Activated naive CD4-positive, alpha-beta T cell treated with anti-CD3 and anti-CD28 coated beads, Interleukin-2, amount 50 U/mL, for 72 hours (primary cell): ENCODE measurements at regions not wholly inside any gene's neighbourhood (a gene's known extent, or its start where the extent isn't known, plus 50 kb on each side); places are given as distances from the start of the nearest gene placed in this dataset.

Source experiments
- ATAC-seq, 2 donors: fragments of 150-1000 bp; cut with Tn5 transposase; 2 replicates each; pipeline ENCODE4 v1.10.0; 2021; ENCODE audit warnings: mild to moderate bottlenecking in 2 of 2, moderate library complexity in 2 of 2
- DNase-seq, 2 donors: peaks; one replicate each; pipeline ENCODE4 v3.0.0; 2021 to 2022; ENCODE audit warnings: low spot score in 2 of 2
- H3K27ac Mint-ChIP-seq, 2 donors: one replicate each; pipeline ENCODE4 v1.8.0; 2022; ENCODE audit warnings: mild to moderate bottlenecking in 2 of 2, mixed read lengths in 2 of 2
- H3K36me3 Mint-ChIP-seq, 2 donors: one replicate each; pipeline ENCODE4 v1.8.0; 2022; ENCODE audit warnings: mixed read lengths in 2 of 2
- H3K9me3 Mint-ChIP-seq, 2 donors: one replicate each; pipeline ENCODE4 v1.8.0; 2022; ENCODE audit warnings: mixed read lengths in 2 of 2

DNA sequence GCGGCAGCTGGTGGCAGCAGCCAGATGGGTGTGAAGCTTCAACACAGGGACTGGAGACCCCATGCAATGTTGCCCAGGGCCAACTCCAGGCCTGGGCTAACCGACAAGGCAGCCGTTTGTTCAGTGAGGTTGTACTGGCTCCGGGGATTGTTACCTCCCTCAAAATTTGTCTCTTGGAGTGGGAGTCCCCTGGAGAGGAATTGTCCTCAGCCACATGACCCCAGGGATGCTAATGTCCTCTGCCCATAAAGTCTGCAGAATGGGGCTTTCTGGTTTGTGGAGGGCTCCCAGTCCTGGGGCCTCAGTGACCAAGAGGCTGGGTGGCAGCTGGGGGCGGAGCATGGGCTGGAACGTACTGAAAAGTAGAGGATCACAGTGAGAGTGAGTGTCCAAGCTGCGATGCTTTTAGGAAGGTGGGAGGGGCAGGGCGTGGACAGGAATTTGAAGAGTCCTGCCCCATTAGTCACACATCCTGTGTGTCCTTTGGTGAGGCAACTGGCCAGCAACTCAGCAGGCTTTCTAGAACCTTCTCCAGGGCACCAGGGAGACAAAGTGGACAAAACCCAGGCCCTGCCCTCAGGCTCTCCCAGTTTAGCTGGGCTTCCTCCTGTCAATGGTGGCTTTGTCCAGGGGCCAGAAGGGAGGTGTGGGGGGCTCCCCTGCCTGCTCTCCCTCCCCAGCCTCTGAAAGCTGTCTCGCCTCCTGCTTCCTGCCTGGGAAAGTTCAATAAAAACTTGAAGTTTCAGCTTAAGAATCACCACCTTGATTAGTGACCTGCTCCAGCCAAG, 114.0 kb downstream of the NSG2 start:
- peaks cover 19 to 23% of the 10 kb centered on the region in 2 donors for H3K9me3 Mint-ChIP-seq
- no peak for ATAC-seq
- DNase-seq = no peak
- H3K36me3 Mint-ChIP-seq = peaks cover 6 to 18% of the 10 kb centered on the region in 2 donors
- no peak overlapping the region for H3K27ac Mint-ChIP-seq

DNA sequence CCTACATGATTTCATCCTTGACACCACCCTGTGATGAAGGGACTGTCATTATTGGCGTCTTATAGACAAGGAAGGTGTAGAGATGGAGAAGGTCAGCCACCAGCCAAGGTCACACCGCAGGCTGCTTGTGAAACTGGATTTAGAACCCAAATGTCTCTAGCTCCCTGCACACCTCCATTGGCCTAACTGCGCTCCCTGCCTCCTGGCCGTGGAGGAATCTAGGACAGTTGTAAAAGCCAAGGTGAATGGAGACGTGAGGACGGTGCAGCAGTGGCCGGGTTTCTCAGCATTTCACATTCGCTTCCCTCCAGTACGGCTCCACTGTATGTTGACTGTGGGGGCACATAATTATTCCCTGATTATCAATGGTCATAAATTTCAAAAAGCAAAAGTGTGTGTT, 119.9 kb downstream of the NSG2 start:
- no peak for DNase-seq
- Mint-ChIP-seq H3K36me3 (no peaks in the 10 kb centered on the region), H3K9me3 (peaks cover 6 to 14% of the 10 kb centered on the region in 2 donors), H3K27ac (no peak overlapping the region)
- no peak for ATAC-seq

DNA sequence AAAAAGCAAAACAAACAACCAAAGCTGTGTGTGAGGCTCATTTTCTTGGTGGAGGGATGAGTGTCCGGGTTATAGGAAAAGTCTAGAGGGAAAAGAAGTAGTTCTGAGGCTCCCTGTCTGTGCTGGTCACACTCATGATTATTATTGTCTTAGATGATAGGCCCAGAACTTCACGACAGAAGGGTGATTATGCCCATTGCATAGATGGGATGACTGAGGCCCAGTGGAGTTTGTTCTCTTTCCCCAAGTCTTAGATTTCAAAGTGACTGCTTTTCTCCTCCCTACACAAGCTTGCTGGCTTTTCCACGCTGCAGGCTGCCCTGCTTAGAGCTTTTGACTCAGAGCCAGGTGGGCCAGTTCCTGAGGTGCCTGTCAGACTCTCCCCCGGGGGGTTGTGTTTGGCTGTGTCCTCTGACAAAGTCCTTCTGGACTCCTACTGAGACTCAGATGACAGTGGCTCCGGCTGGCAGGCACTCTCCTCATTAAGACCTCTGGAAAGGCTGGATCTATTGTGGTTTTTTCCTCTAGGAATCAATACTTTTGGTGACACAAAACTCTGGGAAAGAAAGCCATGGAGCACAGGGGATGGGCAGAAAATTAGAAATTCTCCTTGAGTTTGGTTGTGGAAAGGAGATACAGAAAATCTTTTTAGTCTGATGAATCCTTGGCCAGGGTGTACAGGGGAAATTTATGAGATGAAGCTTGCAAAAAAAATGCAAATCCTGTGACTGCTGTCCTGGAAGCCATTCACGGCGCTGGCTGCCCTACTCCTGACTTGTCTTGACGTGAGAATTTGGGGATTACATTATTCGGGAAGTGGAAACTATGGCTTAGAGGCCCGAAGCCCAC, 120.9 kb downstream of the NSG2 start:
- Mint-ChIP-seq H3K27ac (no peak overlapping the region), H3K9me3 (peaks cover 6 to 14% of the 10 kb centered on the region in 2 donors), H3K36me3 (no peaks in the 10 kb centered on the region)
- ATAC-seq = no peak
- DNase-seq = no peak

DNA sequence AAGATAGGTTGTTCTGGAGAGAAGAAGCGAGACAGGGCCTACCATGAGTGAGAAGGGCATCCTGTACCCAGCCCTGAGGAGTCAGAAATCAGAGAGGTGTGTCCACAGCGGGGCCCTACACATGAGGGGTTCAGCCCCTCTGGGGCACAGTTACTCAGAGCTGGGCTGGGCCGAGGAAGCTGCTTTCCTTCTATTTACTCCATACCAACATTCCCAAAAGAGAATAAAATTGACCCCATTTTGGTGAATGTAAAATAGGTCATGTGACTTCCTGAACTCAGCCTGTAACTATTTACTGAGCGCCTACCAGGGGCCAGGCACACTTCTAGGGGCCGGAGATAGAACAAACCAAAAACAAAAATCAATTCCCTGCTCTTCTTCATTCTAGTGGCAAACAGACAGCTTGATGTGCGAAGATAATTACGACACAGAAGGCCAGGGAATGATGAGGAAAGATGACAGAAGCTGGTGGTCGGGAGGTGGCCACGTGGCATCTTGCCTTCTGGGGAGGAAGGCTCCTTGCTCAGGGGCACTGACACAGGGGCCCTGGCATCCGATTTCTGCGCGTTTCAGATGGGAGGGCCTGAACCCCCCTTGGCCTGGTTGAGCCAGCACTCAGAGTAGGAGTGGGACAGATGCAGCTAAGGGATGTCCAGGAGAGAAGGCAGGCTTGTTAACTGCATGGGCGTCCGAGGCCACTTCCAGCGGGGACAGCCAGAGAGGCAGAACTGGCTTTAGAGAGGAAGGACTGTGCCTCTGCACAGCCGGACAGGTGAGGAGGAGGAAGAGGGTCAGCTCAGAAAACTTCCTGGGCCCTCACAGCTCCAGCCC, 121.8 kb downstream of the NSG2 start:
- no peak overlapping the region for H3K27ac Mint-ChIP-seq
- ATAC-seq = peak; percentile 21 to 22
- no peaks in the 10 kb centered on the region for H3K36me3 Mint-ChIP-seq
- H3K9me3 Mint-ChIP-seq = peaks cover 6 to 14% of the 10 kb centered on the region in 2 donors
- DNase-seq = no peak

DNA sequence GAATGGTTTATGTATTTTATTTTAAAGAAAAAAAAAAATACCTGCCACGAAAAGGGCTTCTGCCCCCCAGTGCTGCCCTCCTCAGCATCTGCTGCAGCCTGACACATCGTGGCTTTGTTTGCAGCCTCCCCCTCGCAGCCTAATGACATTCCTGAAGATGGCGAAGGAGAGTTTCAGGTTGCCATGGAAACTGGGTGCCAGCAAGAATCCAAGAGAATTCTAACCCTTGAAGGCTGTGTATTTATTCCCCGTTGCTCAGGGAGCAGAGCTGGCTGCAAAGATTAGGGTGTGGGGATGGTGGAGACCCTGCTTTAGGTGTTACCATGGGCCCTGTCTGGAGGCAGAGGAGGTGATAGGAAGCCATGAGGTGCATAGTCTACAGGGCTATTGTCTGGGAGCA, 126.6 kb downstream of the NSG2 start:
- Mint-ChIP-seq H3K36me3 (no peaks in the 10 kb centered on the region), H3K27ac (no peak overlapping the region), H3K9me3 (peaks cover 0 to 4% of the 10 kb centered on the region in 2 donors)
- DNase-seq (no peak), ATAC-seq (no peak)

DNA sequence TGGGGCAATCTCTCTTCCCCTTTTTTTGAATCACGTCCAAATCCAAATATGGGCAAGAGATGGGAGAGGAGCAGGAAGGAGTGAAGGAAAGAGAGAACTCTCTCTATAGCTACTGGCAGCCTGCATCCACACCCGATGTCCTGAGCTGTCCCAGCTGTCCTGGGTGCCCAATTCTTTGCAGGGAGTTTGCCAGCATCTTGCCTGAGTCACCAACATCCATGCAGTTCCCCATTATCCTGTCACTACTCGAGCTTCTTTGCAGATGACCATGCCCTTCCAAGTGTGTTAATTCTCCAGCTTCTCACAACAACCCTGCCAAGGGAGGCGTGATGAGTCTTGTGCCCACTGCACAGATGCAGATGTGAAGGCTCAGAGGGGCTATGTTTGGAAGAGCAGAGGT, 127.1 kb downstream of the NSG2 start:
- DNase-seq (no peak), ATAC-seq (no peak)
- Mint-ChIP-seq H3K36me3 (peaks cover 0 to 3% of the 10 kb centered on the region in 2 donors), H3K9me3 (peaks cover 0 to 4% of the 10 kb centered on the region in 2 donors), H3K27ac (no peak overlapping the region)

DNA sequence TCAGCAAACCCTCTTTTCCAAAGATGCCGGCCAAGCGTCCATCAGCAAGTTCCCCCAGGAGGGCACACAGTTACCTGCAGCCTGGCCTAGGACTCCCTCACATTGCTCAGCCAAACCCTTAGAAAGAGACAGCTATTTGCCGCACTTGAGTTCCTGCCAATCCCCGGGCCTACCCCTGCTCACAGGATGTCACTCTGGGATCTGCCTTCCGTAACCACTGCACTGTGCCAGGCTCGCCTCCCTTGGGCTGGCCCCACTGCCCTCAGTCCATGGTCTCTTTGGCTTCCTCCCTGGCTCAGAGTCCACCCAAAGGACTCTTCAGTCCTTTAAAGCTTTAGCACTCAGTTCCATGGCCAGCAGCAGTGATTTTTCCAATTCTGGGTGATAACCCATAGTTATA, 128.3 kb downstream of the NSG2 start:
- peaks cover 0 to 4% of the 10 kb centered on the region in 2 donors for H3K36me3 Mint-ChIP-seq
- DNase-seq (no peak), ATAC-seq (no peak)
- H3K9me3 Mint-ChIP-seq = peaks cover 0 to 4% of the 10 kb centered on the region in 2 donors
- H3K27ac Mint-ChIP-seq = no peak overlapping the region

DNA sequence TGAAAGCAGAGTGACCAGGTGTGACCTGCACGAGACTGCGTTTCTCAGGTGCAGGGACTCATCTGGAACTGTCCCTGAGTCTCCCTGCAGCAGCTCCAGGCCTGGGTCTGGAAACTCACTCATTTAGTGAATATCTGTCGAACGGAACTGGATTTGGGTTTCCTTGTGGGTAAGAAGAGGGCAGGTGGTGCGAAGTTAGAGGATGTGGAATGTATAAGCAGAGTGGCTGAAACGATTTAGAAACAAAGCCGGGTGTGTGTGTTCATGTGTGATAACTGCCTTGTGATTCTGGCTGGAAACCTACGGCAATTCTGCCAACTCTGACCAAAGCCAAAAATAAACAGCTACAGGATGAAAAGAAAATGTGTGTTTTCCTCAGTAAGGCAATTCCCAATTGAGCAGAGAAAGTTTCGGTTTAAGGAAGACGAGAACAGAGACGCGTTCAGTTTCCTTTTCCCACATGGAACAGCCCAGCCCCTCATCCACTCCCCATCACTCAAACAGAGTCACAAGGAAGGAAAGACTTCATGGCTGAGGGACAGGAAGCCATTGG, 130.3 kb downstream of the NSG2 start:
- H3K9me3 Mint-ChIP-seq = no peaks in the 10 kb centered on the region
- no peak overlapping the region for H3K27ac Mint-ChIP-seq
- DNase-seq (no peak), ATAC-seq (no peak)
- peaks cover 0 to 4% of the 10 kb centered on the region in 2 donors for H3K36me3 Mint-ChIP-seq

DNA sequence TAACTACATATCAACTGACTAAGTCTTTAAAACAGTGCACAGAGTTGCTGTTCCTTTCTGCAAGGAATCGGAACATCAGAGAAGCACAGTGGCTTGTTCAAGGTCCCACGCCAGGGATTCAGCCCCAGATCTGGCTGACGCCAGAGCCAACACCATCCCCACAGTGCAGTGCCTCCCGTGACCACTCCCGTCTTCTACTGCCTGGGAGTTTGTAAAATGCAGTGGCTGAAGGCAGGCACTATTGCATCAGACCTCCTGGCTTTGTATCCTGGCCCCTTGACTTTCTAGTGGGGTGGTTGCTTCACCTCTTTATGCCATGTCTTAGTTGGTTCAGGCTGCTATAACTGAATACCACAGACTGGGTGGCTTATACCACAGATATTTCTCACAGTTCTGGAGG, 131.0 kb downstream of the NSG2 start:
- ATAC-seq = no peak
- Mint-ChIP-seq H3K36me3 (peaks cover 0 to 4% of the 10 kb centered on the region in 2 donors), H3K27ac (no peak overlapping the region), H3K9me3 (peaks cover 0 to 3% of the 10 kb centered on the region in 2 donors)
- DNase-seq = no peak

DNA sequence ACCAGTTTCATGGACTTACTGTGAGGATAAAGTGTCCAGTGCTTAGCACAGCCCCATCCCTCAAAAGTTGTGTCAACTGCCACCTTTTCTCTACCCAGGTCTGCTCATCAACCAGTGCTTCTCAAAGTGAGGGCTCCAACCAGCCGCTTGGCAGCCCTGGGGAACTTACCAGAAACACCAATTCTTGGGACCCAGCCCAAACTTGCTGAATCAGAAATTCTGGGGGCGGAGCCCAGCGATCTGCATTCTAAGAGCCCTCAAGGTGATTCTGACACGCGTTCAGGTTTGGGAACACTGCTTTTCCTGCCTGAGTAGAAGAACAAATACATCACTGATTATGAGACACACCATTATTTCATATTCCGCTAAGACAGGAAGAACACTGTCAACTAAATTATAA, 132.0 kb downstream of the NSG2 start:
- no peak for DNase-seq
- Mint-ChIP-seq H3K36me3 (peaks cover 0 to 4% of the 10 kb centered on the region in 2 donors), H3K9me3 (peaks cover 0 to 3% of the 10 kb centered on the region in 2 donors), H3K27ac (no peak overlapping the region)
- no peak for ATAC-seq

DNA sequence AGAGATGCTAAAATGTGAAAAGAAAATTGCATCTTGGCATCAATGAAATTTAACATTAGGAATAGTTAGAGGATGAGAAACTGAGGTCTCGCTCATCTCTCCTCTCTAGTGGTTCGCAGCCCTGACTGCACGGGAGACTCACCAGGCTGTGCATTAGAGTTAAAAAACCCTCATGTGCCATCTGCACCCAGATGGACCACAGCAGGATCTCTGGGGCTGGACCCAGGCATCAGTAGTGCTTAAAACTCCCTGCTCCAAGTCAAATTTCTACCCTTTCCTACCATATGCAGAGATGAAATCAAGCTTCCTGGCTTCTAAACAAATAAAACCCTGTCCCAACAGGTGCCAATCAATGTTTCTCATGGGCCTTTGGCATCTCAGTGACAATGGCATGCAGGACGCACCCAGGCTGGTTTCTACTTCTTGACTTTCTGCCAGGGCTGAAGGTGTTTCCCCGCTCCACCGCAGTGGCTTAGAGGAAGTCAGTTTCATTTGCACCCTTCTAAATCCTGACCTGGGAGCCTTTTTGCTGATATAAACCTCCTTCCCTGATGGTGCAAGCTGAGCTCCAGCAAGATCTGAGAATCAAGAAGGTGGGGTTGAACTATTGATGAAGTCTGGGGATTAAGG, 132.6 kb downstream of the NSG2 start:
- ATAC-seq = no peak
- DNase-seq = no peak
- peaks cover 0 to 3% of the 10 kb centered on the region in 2 donors for H3K9me3 Mint-ChIP-seq
- no peak overlapping the region for H3K27ac Mint-ChIP-seq
- peaks cover 0 to 4% of the 10 kb centered on the region in 2 donors for H3K36me3 Mint-ChIP-seq

DNA sequence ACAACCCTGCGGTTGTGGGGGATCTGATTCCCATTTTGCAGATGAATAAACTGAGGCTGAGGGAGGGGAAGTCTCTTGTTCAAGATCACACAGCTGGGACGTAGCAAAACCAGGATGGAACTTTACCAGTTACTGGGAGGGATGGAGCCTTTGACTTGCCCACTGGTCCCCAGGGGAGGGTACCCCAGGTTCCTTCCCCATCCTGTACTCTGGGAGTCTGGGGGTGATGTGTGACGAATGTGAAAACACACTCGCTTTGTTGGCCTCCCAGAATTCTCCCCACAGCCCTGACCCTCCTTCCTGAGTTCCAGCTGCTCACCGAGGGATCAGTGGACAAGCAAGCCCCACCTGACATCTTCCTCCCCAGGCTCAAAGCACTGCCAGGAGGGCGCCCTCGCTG, 135.1 kb downstream of the NSG2 start:
- Mint-ChIP-seq H3K36me3 (peaks cover 0 to 4% of the 10 kb centered on the region in 2 donors), H3K27ac (no peak overlapping the region), H3K9me3 (peaks cover 0 to 3% of the 10 kb centered on the region in 2 donors)
- ATAC-seq (no peak), DNase-seq (no peak)

DNA sequence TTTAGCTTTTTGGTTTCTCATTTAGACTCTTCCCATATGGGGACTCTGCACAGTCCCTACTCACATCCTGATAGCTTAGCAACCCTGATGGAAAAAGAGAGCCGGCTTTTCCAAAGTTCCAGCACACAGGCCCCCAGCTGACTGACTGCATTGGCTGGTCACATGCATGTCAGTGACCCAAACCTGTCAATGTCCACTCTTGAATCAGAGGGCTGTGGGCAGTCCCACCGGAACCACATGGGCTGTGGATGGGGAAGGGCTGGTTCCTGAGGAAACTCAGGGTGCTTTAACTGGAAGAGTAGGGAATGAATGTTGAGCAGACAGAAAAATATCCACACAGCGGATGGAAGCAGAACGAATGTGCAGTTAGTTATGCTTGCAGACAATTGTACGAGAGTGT, 136.6 kb downstream of the NSG2 start:
- peaks cover 0 to 3% of the 10 kb centered on the region in 2 donors for H3K9me3 Mint-ChIP-seq
- ATAC-seq (no peak), DNase-seq (no peak)
- no peak overlapping the region for H3K27ac Mint-ChIP-seq
- H3K36me3 Mint-ChIP-seq = peaks cover 0 to 4% of the 10 kb centered on the region in 2 donors

DNA sequence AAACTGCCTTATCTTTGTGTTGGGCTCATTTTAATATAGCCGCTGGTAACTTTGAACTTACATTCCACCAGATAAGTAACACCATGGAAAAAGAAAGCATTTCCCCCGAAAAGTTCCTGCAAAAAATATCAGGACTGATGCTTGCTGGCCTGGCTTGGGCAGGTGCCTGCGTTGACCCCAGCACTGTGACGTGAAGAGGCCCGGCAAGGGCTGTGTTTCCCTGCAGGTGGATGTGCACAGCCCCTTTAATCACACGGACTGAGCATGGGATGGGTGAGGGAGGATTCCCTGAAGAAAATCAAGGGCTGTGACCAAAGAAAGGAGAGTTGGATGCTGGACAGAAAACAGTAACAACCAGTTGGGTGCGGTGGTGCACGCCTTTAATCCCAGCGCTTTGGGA, 138.2 kb downstream of the NSG2 start:
- no peak for ATAC-seq
- no peak overlapping the region for H3K27ac Mint-ChIP-seq
- no peaks in the 10 kb centered on the region for H3K36me3 Mint-ChIP-seq
- DNase-seq = no peak
- peaks cover 0 to 3% of the 10 kb centered on the region in 2 donors for H3K9me3 Mint-ChIP-seq

DNA sequence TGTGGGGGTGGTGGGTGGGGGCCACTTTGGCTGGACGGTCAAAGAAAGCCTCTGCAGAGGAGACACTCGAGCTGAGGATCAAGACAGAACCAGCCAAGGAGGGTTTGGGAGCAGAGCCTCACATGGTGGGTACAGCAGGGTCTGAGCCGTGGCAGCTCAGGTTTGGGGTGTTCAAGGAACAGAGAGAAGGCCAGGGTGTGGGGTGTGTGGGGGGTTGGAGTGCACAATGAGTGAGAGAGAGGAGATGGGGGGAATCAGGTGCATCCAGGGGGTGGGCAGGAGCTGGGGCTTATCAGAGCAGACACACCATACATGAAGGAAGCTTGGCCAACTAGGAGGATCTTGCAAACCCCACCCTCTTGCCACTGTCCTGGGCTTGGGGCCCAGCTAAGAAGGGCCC, 140.0 kb downstream of the NSG2 start:
- peaks cover 0 to 3% of the 10 kb centered on the region in 2 donors for H3K9me3 Mint-ChIP-seq
- DNase-seq = no peak
- no peaks in the 10 kb centered on the region for H3K36me3 Mint-ChIP-seq
- no peak overlapping the region for H3K27ac Mint-ChIP-seq
- ATAC-seq = no peak

DNA sequence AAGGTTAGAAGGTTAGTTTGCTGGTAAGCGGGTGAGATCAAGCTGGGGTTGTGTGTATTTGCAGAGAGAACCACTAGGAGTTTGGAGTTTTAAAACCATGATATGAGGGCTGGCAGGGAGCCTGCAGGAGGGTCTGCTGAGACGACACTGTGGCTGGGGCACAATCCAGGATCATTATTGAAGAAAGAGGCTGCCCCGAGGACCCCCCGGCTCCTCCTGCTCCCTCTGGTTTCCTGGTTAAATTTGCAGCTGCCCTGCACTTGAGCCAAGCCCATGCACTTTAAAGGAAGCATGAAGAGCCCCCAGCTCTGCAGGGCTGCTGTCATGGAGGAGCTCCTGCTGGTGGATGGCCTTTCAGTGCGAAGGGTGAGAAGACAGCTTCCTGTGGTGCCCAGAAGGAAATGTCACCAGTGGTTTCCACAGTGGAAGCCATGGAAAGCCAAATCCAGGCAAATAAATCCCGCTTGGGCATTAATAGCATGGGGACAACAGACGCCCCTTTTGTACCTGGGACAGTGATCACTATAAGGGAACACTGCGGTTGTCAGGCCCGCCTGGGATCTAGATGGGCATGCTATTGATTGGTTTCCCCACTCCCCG, 140.7 kb downstream of the NSG2 start:
- Mint-ChIP-seq H3K36me3 (no peaks in the 10 kb centered on the region), H3K27ac (no peak overlapping the region), H3K9me3 (peaks cover 0 to 3% of the 10 kb centered on the region in 2 donors)
- ATAC-seq = no peak
- DNase-seq = no peak
